ENCODE measurements at regions not wholly inside any gene's neighbourhood (a gene's known extent, or its start where the extent isn't known, plus 50 kb on each side); places are given as distances from the start of the nearest gene placed in this dataset.
"Not testable (repeated sequence)": the region's sequence is repeated elsewhere in the genome, so short reads cannot be mapped to it uniquely, and the experiment has no call there.

- not testable (repeated sequence) for DNase-seq (ENCODE audit: low read depth)
Observed at GRCh38 chr17:43345515-43345914, 53.3 kb upstream of the ARL4D start.

DNA sequence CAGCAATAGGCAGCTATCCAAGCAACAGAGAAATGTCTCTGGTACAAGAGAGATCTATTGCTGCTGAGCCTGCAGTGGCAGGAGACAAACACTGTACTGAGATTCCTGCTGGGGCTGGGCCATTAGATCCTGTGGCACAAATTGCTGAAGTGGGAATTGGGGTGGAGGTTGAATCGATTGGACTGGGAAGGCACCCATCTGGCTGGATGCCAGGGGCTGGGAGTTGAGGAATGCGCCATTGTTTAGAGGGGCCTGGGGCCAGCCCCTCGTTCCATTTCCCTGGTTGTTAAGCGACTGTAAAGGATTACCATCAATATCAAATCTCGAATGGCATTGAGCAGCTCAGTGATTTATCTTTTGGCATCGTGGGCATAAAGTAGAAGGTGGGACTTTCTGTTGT is 54.1 kb upstream of the ARL4D start:
- no peak for DNase-seq (ENCODE audit: low read depth)

- no peak for DNase-seq (ENCODE audit: low read depth)
Observed at GRCh38 chr17:43342589-43342890, 56.3 kb upstream of the ARL4D start.

DNA sequence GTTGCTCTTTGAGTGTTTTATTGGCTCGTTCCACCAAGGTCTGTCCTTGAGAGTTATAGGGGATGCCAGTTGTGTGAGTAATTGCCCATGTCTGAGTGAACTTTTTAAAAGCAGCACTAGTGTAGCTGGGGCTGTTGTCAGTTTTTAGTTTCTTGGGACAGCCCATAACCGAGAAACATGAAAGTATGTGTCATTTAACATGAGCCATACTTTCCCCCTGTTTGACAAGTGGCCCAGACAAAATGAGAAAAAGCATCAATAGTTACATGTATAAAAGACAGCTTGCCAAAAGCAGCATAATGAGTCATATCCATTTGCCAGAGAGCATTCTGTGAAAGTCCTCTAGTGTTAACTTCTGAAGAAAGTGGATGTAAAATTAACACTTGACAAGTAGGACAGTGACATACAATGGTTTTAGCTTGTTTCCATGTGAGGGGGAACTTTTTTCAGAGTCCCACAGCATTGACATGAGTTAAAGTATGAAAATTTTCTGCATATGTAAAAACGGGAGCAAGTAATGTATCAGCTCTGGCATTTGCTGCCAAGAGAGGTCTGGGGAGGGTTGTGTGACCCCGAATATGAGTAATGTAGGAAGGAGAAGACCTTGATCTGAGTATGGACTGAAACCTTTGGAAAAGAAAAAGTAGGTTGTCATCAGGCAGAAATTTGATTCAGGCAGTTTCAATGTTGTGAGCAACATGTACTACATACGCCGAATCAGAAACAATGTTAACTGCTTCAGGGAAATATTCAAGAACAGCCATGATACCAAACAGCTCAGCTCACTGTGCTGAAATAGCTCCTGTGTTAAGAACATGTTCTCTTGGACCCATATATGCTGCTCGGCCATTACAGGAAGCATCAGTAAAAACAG is 56.8 kb upstream of the ARL4D start:
- peak; percentile 91 for DNase-seq (ENCODE audit: low read depth)

DNA sequence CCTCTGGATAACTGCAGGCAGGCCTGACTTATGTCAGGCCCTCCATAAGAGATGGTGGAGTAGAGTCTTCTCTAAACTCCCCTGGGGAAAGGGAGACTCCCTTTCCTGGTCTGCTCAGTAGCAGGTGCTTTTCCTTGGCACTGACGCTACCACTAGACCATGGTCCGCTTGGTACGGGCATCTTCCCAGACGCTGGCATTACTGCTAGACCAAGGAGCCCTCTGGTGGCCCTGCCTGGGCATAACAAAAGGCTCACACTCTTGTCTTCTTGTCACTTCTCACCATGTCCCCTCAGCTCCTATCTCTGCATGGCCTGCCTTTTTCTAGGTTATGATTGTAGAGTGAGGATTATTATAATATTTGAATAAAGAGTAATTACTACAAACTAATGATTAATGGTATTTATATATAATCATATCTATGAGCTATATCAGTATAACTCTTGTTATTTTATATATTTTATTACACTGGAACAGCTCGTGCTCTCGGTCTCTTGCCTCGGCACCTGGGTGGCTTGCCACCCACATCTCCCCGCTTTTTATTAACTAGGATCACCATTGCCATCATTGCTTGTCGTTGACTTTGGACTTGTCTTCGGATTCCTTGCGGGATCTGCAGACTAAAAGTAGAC is 59.8 kb upstream of the ARL4D start:
- peak; percentile 74 for DNase-seq (ENCODE audit: low read depth)

GRCh38 chr17:43337684-43338428 is 60.9 kb upstream of the ARL4D start:
- no peak for DNase-seq (ENCODE audit: low read depth)

DNA sequence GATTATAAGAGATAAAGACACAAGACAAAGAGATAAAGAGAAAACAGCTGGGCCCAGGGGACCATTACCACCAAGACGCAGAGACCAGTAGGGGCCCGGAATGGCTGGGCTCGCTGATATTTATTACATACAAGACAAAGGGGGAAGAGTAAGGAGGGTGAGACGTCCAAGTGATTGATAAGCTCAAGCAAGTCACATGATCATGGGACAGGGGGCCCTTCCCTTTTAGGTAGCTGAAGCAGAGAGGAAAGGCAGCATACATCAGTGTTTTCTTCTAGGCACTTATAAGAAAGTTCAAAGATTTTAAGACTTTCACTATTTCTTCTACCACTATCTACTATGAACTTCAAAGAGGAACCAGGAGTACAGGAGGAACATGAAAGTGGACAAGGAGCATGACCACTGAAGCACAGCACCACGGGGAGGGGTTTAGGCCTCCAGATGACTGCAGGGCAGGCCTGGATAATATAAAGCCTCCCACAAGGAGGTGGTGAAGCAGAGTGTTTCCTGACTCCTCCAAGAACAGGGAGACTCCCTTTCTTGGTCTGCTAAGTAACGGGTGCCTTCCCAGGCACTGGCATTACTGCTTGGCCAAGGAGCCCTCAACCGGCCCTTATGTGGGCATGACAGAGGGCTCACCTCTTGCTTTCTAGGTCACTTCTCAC is 63.9 kb upstream of the ARL4D start:
- DNase-seq (ENCODE audit: low read depth): no peak

DNA sequence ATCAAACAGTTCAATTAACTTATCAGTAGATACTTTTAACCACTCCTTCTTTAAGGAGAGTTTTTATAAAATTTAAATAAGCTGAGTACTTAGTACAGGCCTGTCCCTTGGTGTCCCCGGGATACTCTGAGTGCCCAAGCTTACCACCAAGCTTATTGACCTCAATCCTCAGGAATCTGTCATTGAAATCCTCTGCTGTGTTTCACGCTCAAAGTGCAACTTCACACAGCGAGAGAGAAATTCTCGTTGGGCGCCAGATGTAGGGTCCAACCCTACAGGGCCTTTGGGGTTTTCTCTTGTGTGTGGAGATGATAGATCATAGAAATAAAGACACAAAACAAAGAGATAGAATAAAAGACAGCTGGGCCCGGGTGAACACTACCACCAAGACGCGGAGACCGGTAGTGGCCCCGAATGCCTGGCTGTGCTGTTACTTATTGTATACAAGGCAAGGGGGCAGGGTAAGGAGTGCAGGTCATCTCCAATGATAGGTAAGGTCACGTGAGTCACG is 65.3 kb upstream of the ARL4D start:
- DNase-seq (ENCODE audit: low read depth): no peak

GRCh38 chr17:43332230-43332629 is 66.6 kb upstream of the ARL4D start:
- no peak for DNase-seq (ENCODE audit: low read depth)

DNA sequence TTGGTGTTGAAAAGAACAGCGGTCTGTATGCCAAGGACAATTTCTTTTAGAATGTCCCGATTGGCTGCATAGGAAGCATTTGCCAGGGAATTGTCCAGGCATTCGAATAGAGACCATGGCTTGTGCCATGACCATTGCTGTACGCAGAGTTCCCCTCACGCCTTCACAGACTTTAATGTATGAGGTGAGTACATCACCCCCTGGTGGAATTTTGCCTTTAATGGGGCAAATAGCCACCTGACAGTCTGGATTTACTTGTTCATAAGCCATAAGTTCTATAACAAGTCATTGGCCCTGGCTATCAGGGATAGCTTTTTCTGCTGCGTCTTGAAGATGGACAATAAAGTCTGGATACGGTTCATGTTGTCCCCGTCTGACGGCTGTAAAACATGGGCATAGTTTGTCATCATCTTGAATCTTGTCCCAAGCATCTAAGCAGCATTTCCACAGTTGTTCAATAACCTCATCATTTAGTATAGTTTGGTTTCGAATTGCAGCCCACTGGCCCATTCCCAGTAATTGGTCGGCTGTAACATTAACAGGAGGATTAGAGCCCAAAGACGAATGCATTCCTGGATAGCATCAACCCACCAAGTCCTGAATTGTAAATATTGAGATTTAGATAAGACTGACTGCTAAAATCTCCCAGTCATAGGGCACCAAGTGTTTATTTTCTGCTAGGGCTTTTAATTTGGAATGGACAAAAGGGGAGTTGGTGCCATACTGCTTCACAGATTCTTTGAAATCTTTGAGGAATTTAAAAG is 67.7 kb upstream of the ARL4D start:
- DNase-seq (ENCODE audit: low read depth): no peak

- DNase-seq (ENCODE audit: low read depth): no peak
Observed at GRCh38 chr17:43329183-43329582, 69.6 kb upstream of the ARL4D start.

- DNase-seq (ENCODE audit: low read depth): no peak
Observed at GRCh38 chr17:43328650-43329049, 70.1 kb upstream of the ARL4D start.

DNA sequence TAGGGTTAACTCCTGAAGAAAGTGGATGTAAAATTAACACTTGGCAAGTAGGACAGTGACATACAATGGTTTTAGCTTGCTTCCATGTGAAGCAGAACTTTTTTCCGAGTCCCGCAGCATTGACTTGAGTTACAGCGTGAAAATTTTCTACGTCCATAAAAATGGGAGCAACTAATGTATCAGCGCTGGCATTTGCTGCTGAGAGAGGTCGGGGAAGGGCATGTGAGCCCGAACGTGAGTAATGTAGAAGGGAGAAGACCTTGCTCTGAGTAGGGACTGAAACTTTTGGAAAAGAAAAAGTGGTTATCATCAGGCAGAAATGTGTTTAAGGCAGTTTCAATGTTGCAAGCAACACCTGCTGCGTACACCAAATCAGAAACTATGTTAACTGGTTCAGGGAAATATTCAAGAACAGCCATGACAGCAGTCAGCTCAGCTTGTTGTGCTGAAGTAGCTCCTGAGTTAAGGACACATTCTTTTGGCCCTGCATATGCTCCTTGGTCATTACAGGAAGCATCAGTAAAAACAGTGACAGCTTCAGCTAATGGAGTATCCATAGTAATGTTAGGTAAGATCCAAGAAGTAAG is 70.9 kb upstream of the ARL4D start:
- DNase-seq (ENCODE audit: low read depth): no peak

DNA sequence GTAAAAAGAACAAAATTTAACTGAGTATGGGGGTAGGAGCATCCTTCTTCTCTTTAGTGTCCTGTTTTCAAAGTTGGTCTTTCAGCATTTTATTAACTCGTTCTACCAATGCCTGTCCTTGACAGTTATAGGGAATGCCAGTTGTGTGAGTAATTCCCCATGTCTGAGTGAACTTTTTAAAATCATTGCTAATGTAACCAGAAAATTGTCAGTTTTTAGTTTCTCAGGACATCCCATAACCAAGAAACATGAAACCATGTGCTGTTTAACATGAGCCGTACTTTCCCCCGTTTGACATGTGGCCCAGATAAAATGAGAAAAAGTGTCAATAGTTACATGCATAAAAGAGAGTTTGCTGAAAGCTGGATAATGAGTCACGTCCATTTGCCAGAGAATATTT is 71.4 kb upstream of the ARL4D start:
- peak; percentile 64 for DNase-seq (ENCODE audit: low read depth)

DNA sequence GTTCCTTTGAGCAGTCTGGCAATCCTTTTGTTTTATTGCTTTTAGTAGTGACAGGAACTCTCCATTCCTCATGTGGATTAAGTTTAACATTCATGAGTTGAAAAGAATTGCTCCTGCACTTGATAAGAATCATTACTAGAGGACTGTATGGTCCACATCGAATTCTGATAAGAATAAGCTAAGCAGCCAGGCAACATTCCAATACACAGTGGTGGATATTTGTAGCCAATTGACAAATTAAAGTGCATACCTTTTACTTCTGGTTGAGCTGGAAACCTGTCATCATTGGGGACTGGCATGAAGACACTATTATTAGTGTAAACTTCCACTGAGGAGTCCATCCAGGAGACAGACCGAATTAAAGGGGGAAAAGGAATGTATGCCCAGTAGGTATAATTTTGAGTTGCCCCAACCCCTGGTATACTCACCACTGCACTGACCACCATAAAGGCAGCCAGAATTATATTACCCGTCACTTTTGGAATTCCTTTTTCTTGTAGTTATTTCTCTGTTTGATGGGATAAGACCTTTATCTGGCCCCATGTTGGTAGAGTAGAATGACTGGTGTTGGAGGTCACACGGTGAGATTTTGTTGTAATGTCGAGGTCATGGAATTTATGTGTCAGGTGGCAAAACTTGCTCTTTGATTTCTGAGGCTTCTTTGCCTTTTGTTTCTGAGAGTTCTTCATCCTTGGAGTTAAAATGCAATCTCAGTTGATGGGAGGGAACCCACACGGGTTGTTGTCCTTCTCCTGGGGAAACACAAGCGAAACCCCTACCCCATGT is 72.1 kb upstream of the ARL4D start:
- DNase-seq (ENCODE audit: low read depth): no peak

DNA sequence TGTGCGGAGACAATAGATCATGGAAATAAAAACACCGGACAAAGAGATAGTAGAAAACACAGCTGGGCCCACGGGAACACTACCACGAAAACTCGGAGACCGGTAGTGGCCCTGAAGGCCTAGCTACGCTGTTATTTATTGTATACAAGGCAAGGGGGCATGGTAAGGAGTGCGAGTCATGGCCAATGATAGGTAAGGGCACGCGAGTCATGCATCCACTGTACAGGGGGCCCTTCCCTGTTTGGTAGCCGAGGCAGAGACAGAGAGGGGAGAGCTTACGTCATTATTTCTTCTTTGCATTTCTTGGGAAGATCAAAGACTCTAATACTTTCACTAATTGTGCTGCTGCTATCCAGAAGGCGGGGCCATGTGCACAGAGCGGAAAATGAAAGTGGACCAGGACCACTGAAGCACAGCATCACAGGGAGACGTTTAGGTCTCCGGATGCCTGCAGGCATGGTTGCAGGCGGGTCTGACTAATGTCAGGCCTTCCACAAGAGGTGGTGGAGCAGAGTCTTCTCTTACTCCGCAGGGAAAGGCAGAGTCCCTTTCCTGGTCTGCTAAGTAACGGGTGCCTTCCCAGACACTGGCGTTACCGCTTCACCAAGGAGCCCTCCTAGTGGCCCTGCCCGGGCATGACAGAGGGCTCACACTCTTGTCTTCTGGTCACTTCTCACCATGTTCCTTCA is 74.4 kb upstream of the ARL4D start:
- DNase-seq (ENCODE audit: low read depth): peak; percentile 40

DNA sequence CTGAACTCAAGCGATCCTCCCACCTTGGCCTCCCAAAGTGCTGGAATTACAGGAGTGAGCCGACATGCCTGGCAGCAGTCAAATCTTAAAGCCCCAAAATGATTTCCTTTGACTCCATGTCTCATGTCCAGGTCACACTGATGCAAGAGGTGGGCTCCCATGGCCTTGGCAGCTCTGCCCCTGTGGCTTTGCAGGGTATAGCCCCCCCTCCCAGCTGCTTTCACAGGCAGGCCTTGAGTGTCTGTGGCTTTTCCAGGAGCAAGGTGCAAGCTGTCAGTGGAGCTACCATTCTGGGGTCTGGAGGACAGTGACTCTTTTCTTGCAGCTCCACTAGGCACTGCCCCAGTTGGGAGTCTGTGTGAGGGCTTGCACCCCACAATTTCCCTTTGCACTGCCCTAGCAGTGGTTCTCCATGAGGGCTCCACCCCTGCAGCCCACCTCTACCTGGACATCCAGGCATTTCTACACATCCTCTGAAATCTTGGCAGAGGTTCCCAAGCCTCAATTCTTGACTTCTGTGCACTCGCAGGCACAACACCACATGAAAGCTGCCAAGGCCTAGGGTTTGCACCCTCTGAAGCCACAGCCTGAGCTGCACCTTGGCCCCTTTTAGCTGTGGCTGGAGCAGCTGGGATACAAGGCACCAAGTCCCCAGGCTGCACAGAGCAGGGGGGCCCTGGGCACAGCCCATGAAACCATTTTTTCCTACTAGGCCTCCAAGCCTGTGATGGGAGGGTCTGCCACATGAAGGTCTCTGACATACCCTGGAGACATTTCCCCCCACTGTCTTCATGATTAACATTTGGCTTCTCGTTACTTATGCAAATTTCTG is 79.3 kb upstream of the ARL4D start:
- no peak for DNase-seq (ENCODE audit: low read depth)

DNA sequence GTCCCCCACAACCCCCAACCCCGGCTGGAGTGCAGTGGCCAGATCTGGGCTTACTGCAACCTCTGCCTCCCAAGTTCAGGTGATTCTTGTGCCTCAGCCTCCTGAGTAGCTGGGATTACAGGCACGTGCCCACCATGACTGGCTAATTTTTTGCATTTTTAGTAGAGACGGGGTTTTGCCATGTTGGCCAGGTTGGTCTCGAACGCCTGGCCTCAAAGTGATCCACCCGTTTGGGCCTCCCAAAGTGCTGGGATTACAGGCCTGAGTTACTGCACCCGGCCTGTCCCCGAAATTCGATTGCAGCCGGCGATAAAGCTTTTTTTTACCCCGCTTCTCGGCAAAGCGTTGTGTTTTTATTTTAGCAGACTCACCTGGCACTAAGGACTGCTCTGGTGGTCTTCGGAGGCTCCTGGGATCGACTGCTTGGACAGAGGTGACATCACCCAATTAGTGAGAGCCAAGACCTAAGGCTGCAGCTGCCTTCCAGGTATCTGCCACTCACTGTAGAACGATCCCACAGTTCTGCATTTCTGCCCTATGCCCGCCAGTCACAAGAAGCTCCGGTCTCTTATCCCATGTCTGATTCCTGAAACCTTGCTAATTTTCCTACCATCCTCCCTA is 82.2 kb upstream of the ARL4D start:
- no peak for DNase-seq (ENCODE audit: low read depth)

Measured in EH (cell line).